H1 (cell line): ENCODE measurements at regions not wholly inside any gene's neighbourhood (a gene's known extent, or its start where the extent isn't known, plus 50 kb on each side); places are given as distances from the start of the nearest gene placed in this dataset.

Source experiments
- ATF2 ChIP-seq: IDR thresholded peaks from 2 replicates; pipeline ENCODE4 v1.6.1; 2012; ENCODE audit warnings: low read length, inconsistent platforms
- ATF3 ChIP-seq: IDR thresholded peaks from 2 replicates; pipeline ENCODE4 v1.6.1; 2011; ENCODE audit warnings: low read depth, mild to moderate bottlenecking, low read length; ENCODE audit not compliant: insufficient read depth
- CTCF ChIP-seq, 3 experiments: IDR thresholded peaks; 1 replicate in 2 of 3; 2 replicates in 1 of 3; pipeline versions ENCODE4 v1.5.1 to v1.6.1; 2011; ENCODE audit warnings: low read length in 3 of 3, mild to moderate bottlenecking in 3 of 3, inconsistent platforms in 2 of 3, low read depth in 1 of 3, moderate library complexity in 1 of 3; ENCODE audit not compliant: insufficient read depth in 1 of 3; ENCODE audit errors: control extremely low read depth in 1 of 3
- EP300 ChIP-seq, 2 experiments: IDR thresholded peaks; 1 replicate in 1 of 2; 2 replicates in 1 of 2; pipeline ENCODE4 v1.6.1; 2011 to 2012; ENCODE audit warnings: low read depth in 2 of 2, low read length in 2 of 2, mild to moderate bottlenecking in 2 of 2, borderline replicate concordance in 1 of 2, inconsistent platforms in 1 of 2, moderate library complexity in 1 of 2
- GABPA ChIP-seq: IDR thresholded peaks from 2 replicates; pipeline ENCODE4 v1.6.1; 2011; ENCODE audit warnings: mild to moderate bottlenecking, low read length, moderate library complexity, borderline replicate concordance; ENCODE audit not compliant: insufficient read depth
- KDM1A ChIP-seq: fragments of 200-600, 300-600 bp; sonication (generic); IDR thresholded peaks from 2 replicates; pipeline ENCODE4 v1.7.1; 2016; ENCODE audit warnings: mild to moderate bottlenecking, low read length, borderline replicate concordance
- MAFK ChIP-seq: IDR thresholded peaks from 2 replicates; pipeline ENCODE4 v1.6.1; 2012; ENCODE audit warnings: low read depth, mild to moderate bottlenecking, improper control_type of control experiment, low read length
- NRF1 ChIP-seq: IDR thresholded peaks from 2 replicates; pipeline ENCODE4 v1.6.1; 2011; ENCODE audit warnings: mild to moderate bottlenecking, low read depth, low read length, improper control_type of control experiment
- POLR2A ChIP-seq, 2 experiments: IDR thresholded peaks; 1 replicate in 1 of 2; 2 replicates in 1 of 2; pipeline ENCODE4 v1.6.1; 2011; ENCODE audit warnings: low read depth in 2 of 2, low read length in 2 of 2, mild to moderate bottlenecking in 2 of 2; ENCODE audit errors: control extremely low read depth in 1 of 2
- SIX5 ChIP-seq: IDR thresholded peaks from 2 replicates; pipeline ENCODE4 v1.6.1; 2011; ENCODE audit warnings: mild to moderate bottlenecking, low read depth, low read length
- SP4 ChIP-seq: IDR thresholded peaks from 2 replicates; pipeline ENCODE4 v1.6.1; 2012; ENCODE audit warnings: low read length, inconsistent platforms
- TAF1 ChIP-seq: IDR thresholded peaks from 2 replicates; pipeline ENCODE4 v1.6.1; 2011; ENCODE audit warnings: mild to moderate bottlenecking, low read depth, low read length

- TF ChIP-seq SIX5 (no peak), MAFK (no peak), CTCF (IDR thresholded peaks at IDR 0.05; ENCODE audit: control extremely low read depth in 1 of 3, insufficient read depth in 1 of 3, low read depth in 1 of 3, low read length in 3 of 3) (no peak), EP300 (IDR thresholded peaks at IDR 0.05; ENCODE audit: borderline replicate concordance in 1 of 2, low read depth in 2 of 2, low read length in 2 of 2) (no peak), SP4 (no peak), TAF1 (no peak), POLR2A (IDR thresholded peaks at IDR 0.05; ENCODE audit: control extremely low read depth in 1 of 2, low read depth in 2 of 2, low read length in 2 of 2) (no peak), GABPA (no peak), ATF2 (no peak), ATF3 (no peak), NRF1 (no peak), KDM1A (no peak)
These were observed 276.4 kb downstream of the XXYLT1 start for GRCh38 chr3:194994551-194994981.
